ENCODE measurements at regions not wholly inside any gene's neighbourhood (a gene's known extent, or its start where the extent isn't known, plus 50 kb on each side); places are given as distances from the start of the nearest gene placed in this dataset.

DNA sequence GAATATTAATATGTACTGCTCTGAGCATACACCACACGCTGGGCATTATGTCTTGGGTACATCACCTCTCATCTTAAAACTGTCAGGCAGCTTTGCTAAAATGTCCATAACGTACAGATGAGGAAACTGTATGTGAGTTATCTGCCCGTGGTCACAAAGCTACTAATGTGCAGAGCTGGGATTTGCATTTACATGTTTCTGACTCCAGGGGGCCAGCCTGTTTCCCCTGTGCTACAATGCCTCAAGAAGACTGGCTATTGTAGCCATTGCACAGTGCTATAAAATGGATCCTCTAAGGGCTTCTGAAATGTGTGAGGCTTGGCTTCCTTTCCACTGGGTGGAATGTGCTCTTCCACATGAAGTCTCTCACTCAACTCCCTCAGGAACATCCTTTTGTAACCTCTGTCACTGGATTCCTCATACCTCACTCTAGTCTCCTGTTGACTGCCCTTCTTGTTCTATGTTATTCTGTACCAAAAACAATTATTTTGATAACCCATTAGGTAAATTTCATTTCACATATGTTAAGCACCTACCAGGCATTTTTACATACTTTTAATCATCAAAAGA is 95.6 kb upstream of the HTR2A start:
- H3K9me3 ChIP-seq (ENCODE audit: control insufficient read depth, low read depth, low read length) = no peaks in the 10 kb centered on the region
- H3K4me3 ChIP-seq (ENCODE audit: low read length) = no peak overlapping the region
- H3K4me1 ChIP-seq (ENCODE audit: control insufficient read depth, low read depth, low read length) = no peaks in the 10 kb centered on the region
- no peak overlapping the region for H3K27ac ChIP-seq (ENCODE audit: low read length)
- H3K27me3 ChIP-seq (ENCODE audit: control insufficient read depth, insufficient read depth, low read length) = no peaks in the 10 kb centered on the region
- H3K9ac ChIP-seq (ENCODE audit: low read length) = no peak overlapping the region
- no peaks in the 10 kb centered on the region for H3K36me3 ChIP-seq (ENCODE audit: control insufficient read depth, low read depth, low read length)

GRCh38 chr13:46983881-46984280 is 87.0 kb upstream of the HTR2A start:
- Histone ChIP-seq H3K27ac (ENCODE audit: low read length) (no peak overlapping the region), H3K9me3 (ENCODE audit: control insufficient read depth, low read depth, low read length) (no peaks in the 10 kb centered on the region), H3K36me3 (ENCODE audit: control insufficient read depth, low read depth, low read length) (no peaks in the 10 kb centered on the region), H3K27me3 (ENCODE audit: control insufficient read depth, insufficient read depth, low read length) (no peaks in the 10 kb centered on the region), H3K4me1 (ENCODE audit: control insufficient read depth, low read depth, low read length) (no peaks in the 10 kb centered on the region), H3K9ac (ENCODE audit: low read length) (no peak overlapping the region), H3K4me3 (ENCODE audit: low read length) (no peak overlapping the region)

GRCh38 chr13:46982856-46983582 is 86.2 kb upstream of the HTR2A start:
- no peak overlapping the region for H3K9ac ChIP-seq (ENCODE audit: low read length)
- no peaks in the 10 kb centered on the region for H3K27me3 ChIP-seq (ENCODE audit: control insufficient read depth, insufficient read depth, low read length)
- H3K27ac ChIP-seq (ENCODE audit: low read length) = no peak overlapping the region
- H3K36me3 ChIP-seq (ENCODE audit: control insufficient read depth, low read depth, low read length) = no peaks in the 10 kb centered on the region
- no peaks in the 10 kb centered on the region for H3K9me3 ChIP-seq (ENCODE audit: control insufficient read depth, low read depth, low read length)
- no peak overlapping the region for H3K4me3 ChIP-seq (ENCODE audit: low read length)
- no peaks in the 10 kb centered on the region for H3K4me1 ChIP-seq (ENCODE audit: control insufficient read depth, low read depth, low read length)

- H3K36me3 ChIP-seq (ENCODE audit: control insufficient read depth, low read depth, low read length) = no peaks in the 10 kb centered on the region
- H3K27ac ChIP-seq (ENCODE audit: low read length) = no peak overlapping the region
- H3K4me3 ChIP-seq (ENCODE audit: low read length) = no peak overlapping the region
- H3K9me3 ChIP-seq (ENCODE audit: control insufficient read depth, low read depth, low read length) = no peaks in the 10 kb centered on the region
- no peaks in the 10 kb centered on the region for H3K4me1 ChIP-seq (ENCODE audit: control insufficient read depth, low read depth, low read length)
- no peak overlapping the region for H3K9ac ChIP-seq (ENCODE audit: low read length)
- H3K27me3 ChIP-seq (ENCODE audit: control insufficient read depth, insufficient read depth, low read length) = no peaks in the 10 kb centered on the region
Observed at GRCh38 chr13:46975173-46975572, 78.3 kb upstream of the HTR2A start.

GRCh38 chr13:46968450-46968849 is 71.6 kb upstream of the HTR2A start:
- Histone ChIP-seq H3K9ac (ENCODE audit: low read length) (no peak overlapping the region), H3K36me3 (ENCODE audit: control insufficient read depth, low read depth, low read length) (no peaks in the 10 kb centered on the region), H3K4me1 (ENCODE audit: control insufficient read depth, low read depth, low read length) (no peaks in the 10 kb centered on the region), H3K27ac (ENCODE audit: low read length) (no peak overlapping the region), H3K4me3 (ENCODE audit: low read length) (no peak overlapping the region), H3K27me3 (ENCODE audit: control insufficient read depth, insufficient read depth, low read length) (no peaks in the 10 kb centered on the region), H3K9me3 (ENCODE audit: control insufficient read depth, low read depth, low read length) (no peaks in the 10 kb centered on the region)

DNA sequence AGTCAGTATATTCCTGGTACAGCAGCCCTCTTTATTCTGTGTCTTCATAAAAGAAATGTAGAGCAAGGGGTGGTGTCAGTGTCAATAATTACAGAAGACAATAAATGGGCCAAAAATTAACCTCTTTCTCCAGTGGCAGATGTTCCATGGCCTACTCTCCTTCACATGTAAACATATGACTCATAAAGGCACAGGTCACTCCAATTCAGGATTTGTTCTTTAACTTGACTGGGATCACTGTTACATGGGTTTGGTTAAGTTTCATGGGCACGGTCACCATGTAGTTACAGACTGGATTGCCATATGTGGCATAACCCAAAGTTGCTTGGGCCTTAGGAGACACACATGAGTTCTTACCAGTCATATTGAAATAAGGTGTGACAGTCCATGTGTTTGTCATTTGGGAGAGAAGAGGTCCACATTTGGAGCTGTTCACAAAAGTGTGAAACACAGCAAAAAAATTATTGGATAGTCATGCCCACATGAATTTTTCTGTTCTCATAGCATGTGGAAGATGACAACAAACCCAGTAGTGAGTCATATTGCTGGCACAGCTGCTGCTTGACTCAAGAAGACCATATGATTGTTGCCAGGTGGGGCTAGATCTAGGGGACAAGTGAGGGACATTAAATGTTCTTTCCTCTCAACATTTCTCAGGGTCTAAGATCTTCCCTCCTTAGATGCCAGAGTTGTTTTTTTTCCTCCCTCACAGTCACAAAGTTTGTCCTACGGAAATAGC is 68.1 kb upstream of the HTR2A start:
- no peak overlapping the region for H3K9ac ChIP-seq (ENCODE audit: low read length)
- H3K27me3 ChIP-seq (ENCODE audit: control insufficient read depth, insufficient read depth, low read length) = no peaks in the 10 kb centered on the region
- H3K36me3 ChIP-seq (ENCODE audit: control insufficient read depth, low read depth, low read length) = no peaks in the 10 kb centered on the region
- H3K4me3 ChIP-seq (ENCODE audit: low read length) = no peak overlapping the region
- no peaks in the 10 kb centered on the region for H3K9me3 ChIP-seq (ENCODE audit: control insufficient read depth, low read depth, low read length)
- no peaks in the 10 kb centered on the region for H3K4me1 ChIP-seq (ENCODE audit: control insufficient read depth, low read depth, low read length)
- no peak overlapping the region for H3K27ac ChIP-seq (ENCODE audit: low read length)

DNA sequence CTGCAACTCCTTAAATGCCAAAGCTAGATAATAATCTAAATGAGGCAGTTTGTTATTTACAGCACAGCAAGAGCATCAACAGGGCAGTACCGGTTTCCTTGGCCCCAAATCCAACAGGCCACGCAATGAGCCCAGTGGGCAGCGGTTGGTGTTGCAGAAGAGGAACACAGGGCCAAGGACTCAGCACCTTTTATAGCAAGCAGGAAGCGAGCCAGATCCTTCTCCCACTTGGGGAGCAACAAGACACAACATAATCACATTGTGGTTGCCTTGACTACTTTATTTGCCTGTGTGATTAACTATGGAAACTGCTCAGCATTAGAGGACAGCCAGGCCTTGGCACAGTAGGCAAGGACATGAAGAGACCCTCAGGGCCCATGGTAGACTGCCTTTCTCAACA is 67.1 kb upstream of the HTR2A start:
- Histone ChIP-seq H3K27ac (ENCODE audit: low read length) (no peak overlapping the region), H3K9ac (ENCODE audit: low read length) (no peak overlapping the region), H3K4me3 (ENCODE audit: low read length) (no peak overlapping the region), H3K9me3 (ENCODE audit: control insufficient read depth, low read depth, low read length) (no peaks in the 10 kb centered on the region), H3K36me3 (ENCODE audit: control insufficient read depth, low read depth, low read length) (no peaks in the 10 kb centered on the region), H3K27me3 (ENCODE audit: control insufficient read depth, insufficient read depth, low read length) (no peaks in the 10 kb centered on the region), H3K4me1 (ENCODE audit: control insufficient read depth, low read depth, low read length) (no peaks in the 10 kb centered on the region)

DNA sequence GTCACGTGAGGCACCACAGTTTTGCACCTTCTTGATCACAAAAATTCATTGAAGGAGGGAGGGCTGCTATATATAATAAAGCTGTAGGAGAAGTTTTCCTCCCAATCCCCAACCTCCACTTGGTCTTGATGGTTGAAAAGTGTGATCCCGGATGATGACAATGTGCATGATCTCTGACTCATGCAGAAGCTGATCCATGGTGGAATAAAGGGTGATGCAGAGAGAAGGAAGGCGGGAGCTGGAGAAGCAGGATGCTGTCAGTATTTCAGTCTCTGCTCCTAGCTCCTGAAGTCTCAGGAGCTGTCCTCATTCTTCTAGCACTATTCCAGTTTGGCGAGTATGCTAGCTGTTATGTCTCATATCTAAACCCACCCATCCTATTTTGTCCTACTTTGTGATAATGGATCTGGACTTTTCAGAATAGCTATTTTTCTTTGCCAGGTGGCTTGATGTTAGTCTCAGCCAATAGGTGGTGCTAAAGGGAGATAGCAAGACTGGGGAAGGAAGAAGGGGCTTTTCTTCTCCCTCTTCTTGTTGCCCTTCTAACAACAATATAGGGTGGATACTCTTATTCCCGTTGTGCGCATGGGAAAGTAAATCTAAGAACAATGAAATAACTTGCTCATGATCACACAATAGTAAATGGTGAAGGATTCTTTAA is 65.6 kb upstream of the HTR2A start:
- Histone ChIP-seq H3K9me3 (ENCODE audit: control insufficient read depth, low read depth, low read length) (no peaks in the 10 kb centered on the region), H3K27me3 (ENCODE audit: control insufficient read depth, insufficient read depth, low read length) (no peaks in the 10 kb centered on the region), H3K4me3 (ENCODE audit: low read length) (no peak overlapping the region), H3K4me1 (ENCODE audit: control insufficient read depth, low read depth, low read length) (no peaks in the 10 kb centered on the region), H3K27ac (ENCODE audit: low read length) (no peak overlapping the region), H3K9ac (ENCODE audit: low read length) (no peak overlapping the region), H3K36me3 (ENCODE audit: control insufficient read depth, low read depth, low read length) (no peaks in the 10 kb centered on the region)

DNA sequence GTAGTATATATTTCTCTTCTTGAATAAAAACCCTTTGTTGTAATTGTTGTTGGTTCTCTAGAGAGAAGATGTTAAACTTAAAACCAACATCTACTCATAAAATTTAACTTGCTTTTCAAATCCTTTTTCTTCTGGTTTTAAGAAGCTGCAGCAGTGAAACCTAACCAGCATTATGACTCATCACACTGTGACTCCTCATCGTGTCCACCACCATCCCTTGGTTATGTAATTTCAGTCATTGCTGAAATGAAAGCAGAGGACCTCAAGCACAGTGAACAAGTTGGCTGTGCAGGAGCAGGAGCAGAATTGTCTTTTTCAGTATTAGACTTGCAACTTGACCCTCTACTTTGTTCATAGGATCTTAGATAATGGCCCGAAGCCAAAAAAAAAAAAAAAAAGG is 64.9 kb upstream of the HTR2A start:
- H3K9ac ChIP-seq (ENCODE audit: low read length) = no peak overlapping the region
- H3K27me3 ChIP-seq (ENCODE audit: control insufficient read depth, insufficient read depth, low read length) = no peaks in the 10 kb centered on the region
- no peaks in the 10 kb centered on the region for H3K9me3 ChIP-seq (ENCODE audit: control insufficient read depth, low read depth, low read length)
- no peak overlapping the region for H3K4me3 ChIP-seq (ENCODE audit: low read length)
- no peak overlapping the region for H3K27ac ChIP-seq (ENCODE audit: low read length)
- H3K4me1 ChIP-seq (ENCODE audit: control insufficient read depth, low read depth, low read length) = no peaks in the 10 kb centered on the region
- H3K36me3 ChIP-seq (ENCODE audit: control insufficient read depth, low read depth, low read length) = no peaks in the 10 kb centered on the region

DNA sequence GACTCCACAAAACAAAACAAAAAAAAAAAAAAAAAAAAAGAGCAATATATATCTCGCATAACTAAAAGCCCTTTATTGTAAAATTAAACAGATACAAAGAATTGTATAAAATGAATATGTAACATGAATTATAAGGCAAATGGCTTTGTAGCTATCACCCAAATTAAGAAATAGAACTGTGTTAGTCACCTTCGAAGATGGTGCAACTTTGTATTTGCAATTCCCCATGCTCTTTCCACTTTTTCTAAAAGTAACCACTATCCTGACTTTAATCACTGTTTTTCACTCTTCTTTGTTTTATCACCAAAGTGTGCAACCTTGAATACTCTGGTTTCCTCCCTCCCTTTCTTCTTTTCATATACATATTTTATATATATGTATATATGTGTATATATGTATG is 57.1 kb upstream of the HTR2A start:
- no peak overlapping the region for H3K9ac ChIP-seq (ENCODE audit: low read length)
- H3K36me3 ChIP-seq (ENCODE audit: control insufficient read depth, low read depth, low read length) = no peaks in the 10 kb centered on the region
- H3K27ac ChIP-seq (ENCODE audit: low read length) = no peak overlapping the region
- no peaks in the 10 kb centered on the region for H3K9me3 ChIP-seq (ENCODE audit: control insufficient read depth, low read depth, low read length)
- H3K27me3 ChIP-seq (ENCODE audit: control insufficient read depth, insufficient read depth, low read length) = no peaks in the 10 kb centered on the region
- no peak overlapping the region for H3K4me3 ChIP-seq (ENCODE audit: low read length)
- H3K4me1 ChIP-seq (ENCODE audit: control insufficient read depth, low read depth, low read length) = no peaks in the 10 kb centered on the region

DNA sequence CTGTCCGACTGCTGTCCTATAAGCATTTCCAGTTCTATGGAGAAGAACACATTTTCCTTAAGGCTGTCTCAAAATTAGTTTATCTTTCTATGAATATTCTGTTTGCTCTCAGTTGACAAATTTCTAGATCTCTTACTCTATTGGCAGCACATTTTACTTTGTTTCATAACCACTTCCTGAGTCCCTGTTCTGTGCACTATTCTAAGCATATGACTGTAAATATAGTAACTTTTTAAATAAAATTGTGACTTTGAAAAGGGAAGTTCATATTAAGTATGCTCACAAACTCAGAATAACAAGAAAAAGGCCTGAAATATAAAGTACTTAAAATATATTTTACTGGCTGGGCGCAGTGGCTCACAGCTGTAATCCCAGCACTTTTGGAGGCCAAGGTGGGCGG is 56.5 kb upstream of the HTR2A start:
- H3K9ac ChIP-seq (ENCODE audit: low read length) = no peak overlapping the region
- H3K27ac ChIP-seq (ENCODE audit: low read length) = no peak overlapping the region

More for the DNA sequence above, 56.5 kb upstream of the HTR2A start:
- H3K36me3 ChIP-seq (ENCODE audit: control insufficient read depth, low read depth, low read length) = no peaks in the 10 kb centered on the region
- no peaks in the 10 kb centered on the region for H3K4me1 ChIP-seq (ENCODE audit: control insufficient read depth, low read depth, low read length)
- no peaks in the 10 kb centered on the region for H3K27me3 ChIP-seq (ENCODE audit: control insufficient read depth, insufficient read depth, low read length)
- no peaks in the 10 kb centered on the region for H3K9me3 ChIP-seq (ENCODE audit: control insufficient read depth, low read depth, low read length)
- H3K4me3 ChIP-seq (ENCODE audit: low read length) = no peak overlapping the region

Measured in iPS-18a (cell line).